HCT116 (cell line): ENCODE measurements at regions not wholly inside any gene's neighbourhood (a gene's known extent, or its start where the extent isn't known, plus 50 kb on each side); places are given as distances from the start of the nearest gene placed in this dataset.

Source experiments
- ATAC-seq: fragments of 200-7000 bp; cut with Tn5 transposase; 2 replicates; pipeline ENCODE4 v1.9.1; 2020; ENCODE audit warnings: mild to moderate bottlenecking, moderate library complexity
- BruUV-seq: library from RNA; stranded (reverse); fragments of 400-500 nt; replicated peaks from 2 replicates; lab custom pipeline; 2021; lab: Mats Ljungman, UMichigan
- CTCF ChIA-PET: fragments of 300-600 bp; sonication (Branson Sonifier 250); formaldehyde crosslinking; loops from one replicate; lab custom pipeline; 2021; ENCODE audit warnings: antibody characterized with exemption; lab: Charles Lee
- POLR2A ChIA-PET: fragments of 300-600, 350-600 bp; sonication (Branson Sonifier 250); formaldehyde crosslinking; loops from one replicate; lab custom pipeline; 2021; ENCODE audit warnings: antibody characterized with exemption; lab: Charles Lee
- RAD21 ChIA-PET, 2 experiments: fragments of 300-600 bp; sonication (Branson Sonifier 250); formaldehyde crosslinking; loops; one replicate each; lab custom pipeline; 2023; ENCODE audit warnings: low total read pairs in 2 of 2; ENCODE audit not compliant: uncharacterized antibody in 2 of 2, unreplicated experiment in 2 of 2, low non-redundant PET in 1 of 2; lab: Charles Lee
- DNase-seq: peaks from one replicate; pipeline ENCODE4 v3.0.0-alpha.2; 2010; ENCODE audit warnings: low read depth, low spot score
- H2AFZ ChIP-seq: fragments of 200-600 bp; shearing (Covaris generic), sonication (generic); 2 replicates; pipeline ENCODE4 v1.6.1; 2017; ENCODE audit warnings: low read depth, mixed run types, mixed read lengths, antibody characterized with exemption, low read length; ENCODE audit not compliant: poor library complexity, severe bottlenecking
- H3K27ac ChIP-seq: 2 replicates; pipeline ENCODE4 v1.5.1; 2012; ENCODE audit warnings: low read depth, low read length
- H3K27me3 ChIP-seq: fragments of 200-600 bp; sonication (generic); 2 replicates; pipeline ENCODE4 v1.6.1; 2016; ENCODE audit warnings: mixed run types, low read length, mixed read lengths; ENCODE audit not compliant: insufficient read depth
- H3K36me3 ChIP-seq, 2 experiments: fragments of 200-500 bp in 1 of 2; fragments of 200-600 bp in 1 of 2; sonication (Bioruptor generic) in 1 of 2; sonication (generic) in 1 of 2; 2 replicates each; pipeline versions ENCODE4 v1.5.1 to v1.6.1; 2014 to 2016; ENCODE audit warnings: low read length in 2 of 2, inconsistent platforms in 1 of 2, mixed read lengths in 1 of 2, mixed run types in 1 of 2; ENCODE audit not compliant: insufficient read depth in 2 of 2, control insufficient read depth in 1 of 2
- H3K4me1 ChIP-seq, 2 experiments: fragments of 200-600 bp in 1 of 2; sonication (generic) in 1 of 2; 2 replicates each; pipeline versions ENCODE4 v1.5.1 to v1.6.1; 2012 to 2017; ENCODE audit warnings: low read length in 2 of 2, inconsistent platforms in 1 of 2, mild to moderate bottlenecking in 1 of 2, mixed read lengths in 1 of 2, mixed run types in 1 of 2, moderate library complexity in 1 of 2; ENCODE audit not compliant: insufficient read depth in 2 of 2, control insufficient read depth in 1 of 2
- H3K4me2 ChIP-seq: fragments of 200-600 bp; sonication (generic); 2 replicates; pipeline ENCODE4 v1.6.1; 2017; ENCODE audit warnings: mixed run types, low read length, mixed read lengths
- H3K4me3 ChIP-seq, 2 experiments: fragments of 200-600 bp in 1 of 2; sonication (generic) in 1 of 2; replicated peaks in 1 of 2; 2 replicates each; pipeline ENCODE4 v1.5.1; 2011 to 2016; ENCODE audit warnings: low read length in 2 of 2, control low read depth in 1 of 2, low read depth in 1 of 2, mild to moderate bottlenecking in 1 of 2, mixed read lengths in 1 of 2, mixed run types in 1 of 2
- H3K79me2 ChIP-seq: fragments of 200-600 bp; sonication (generic); 2 replicates; pipeline ENCODE4 v1.6.1; 2017; ENCODE audit warnings: mild to moderate bottlenecking, mixed run types, low read length, moderate library complexity, mixed read lengths; ENCODE audit not compliant: insufficient read depth
- H3K9ac ChIP-seq: fragments of 200-600 bp; sonication (generic); 2 replicates; pipeline ENCODE4 v1.6.1; 2016; ENCODE audit warnings: low read length, mixed read lengths
- H3K9me2 ChIP-seq: fragments of 200-600 bp; sonication (generic), shearing (Covaris generic); 2 replicates; pipeline ENCODE4 v1.6.1; 2017; ENCODE audit warnings: mixed run types, mild to moderate bottlenecking, moderate library complexity; ENCODE audit not compliant: insufficient read depth
- H3K9me3 ChIP-seq, 2 experiments: fragments of 200-500 bp in 1 of 2; fragments of 200-600 bp in 1 of 2; sonication (Bioruptor generic) in 1 of 2; sonication (generic) in 1 of 2; 2 replicates each; pipeline ENCODE4 v1.6.1; 2014 to 2017; ENCODE audit warnings: low read length in 2 of 2, mixed read lengths in 2 of 2, inconsistent platforms in 1 of 2, low read depth in 1 of 2, mild to moderate bottlenecking in 1 of 2, mixed run types in 1 of 2, moderate library complexity in 1 of 2; ENCODE audit not compliant: control insufficient read depth in 1 of 2, insufficient read depth in 1 of 2
- H4K20me1 ChIP-seq: fragments of 200-600 bp; sonication (generic), shearing (Covaris generic); 2 replicates; pipeline ENCODE4 v1.6.1; 2017; ENCODE audit warnings: mixed run types, mild to moderate bottlenecking, moderate library complexity; ENCODE audit not compliant: insufficient read depth
- ATF3 ChIP-seq: IDR thresholded peaks from 2 replicates; pipeline ENCODE4 v1.6.1; 2012
- CEBPB ChIP-seq: IDR thresholded peaks from 2 replicates; pipeline ENCODE4 v1.6.1; 2012; ENCODE audit warnings: low read depth
- CTCF ChIP-seq, 3 experiments: fragments of 200-600 bp in 1 of 3; sonication (generic) in 1 of 3; IDR thresholded peaks in 2 of 3; conservative IDR thresholded peaks in 1 of 3; 2 replicates each; pipeline ENCODE4 v1.5.1; 2012 to 2017; ENCODE audit warnings: low read depth in 2 of 3, low read length in 2 of 3, antibody characterized with exemption in 1 of 3, borderline replicate concordance in 1 of 3, control low read depth in 1 of 3, mild to moderate bottlenecking in 1 of 3, mixed read lengths in 1 of 3, mixed run types in 1 of 3, moderate library complexity in 1 of 3; ENCODE audit not compliant: insufficient read depth in 1 of 3
- EGR1 ChIP-seq: IDR thresholded peaks from 2 replicates; pipeline ENCODE4 v1.6.1; 2012; ENCODE audit warnings: low read depth
- ELF1 ChIP-seq: IDR thresholded peaks from 2 replicates; pipeline ENCODE4 v1.6.1; 2012; ENCODE audit warnings: low read depth, borderline replicate concordance
- EZH2 ChIP-seq: fragments of 200-600 bp; sonication (generic); IDR thresholded peaks from 2 replicates; pipeline ENCODE4 v1.6.1; 2017; ENCODE audit warnings: antibody characterized with exemption, mixed run types
- FOSL1 ChIP-seq: IDR thresholded peaks from 2 replicates; pipeline ENCODE4 v1.6.1; 2012; ENCODE audit warnings: low read depth
- JUND ChIP-seq: IDR thresholded peaks from 2 replicates; pipeline ENCODE4 v1.6.1; 2012
- POLR2A ChIP-seq: IDR thresholded peaks from 2 replicates; pipeline ENCODE4 v1.7.0; 2011; ENCODE audit warnings: borderline replicate concordance; ENCODE audit not compliant: insufficient read depth, insufficient read length; ENCODE audit errors: extremely low read depth
- POLR2AphosphoS5 ChIP-seq: IDR thresholded peaks from 2 replicates; pipeline ENCODE4 v1.6.1; 2011; ENCODE audit warnings: mild to moderate bottlenecking, low read depth, low read length, moderate library complexity
- RAD21 ChIP-seq: IDR thresholded peaks from 2 replicates; pipeline ENCODE4 v1.6.1; 2012; ENCODE audit warnings: low read depth, mild to moderate bottlenecking
- SIN3A ChIP-seq: IDR thresholded peaks from 2 replicates; pipeline ENCODE4 v1.6.1; 2012; ENCODE audit warnings: low read depth
- SP1 ChIP-seq: IDR thresholded peaks from 2 replicates; pipeline ENCODE4 v1.6.1; 2012; ENCODE audit warnings: low read depth
- SRF ChIP-seq: IDR thresholded peaks from 2 replicates; pipeline ENCODE4 v1.6.1; 2012; ENCODE audit warnings: low read depth
- TCF7L2 ChIP-seq: IDR thresholded peaks from 2 replicates; pipeline ENCODE4 v1.7.0; 2011; ENCODE audit warnings: borderline replicate concordance, inconsistent platforms; ENCODE audit not compliant: insufficient read depth, insufficient read length; ENCODE audit errors: extremely low read depth
- YY1 ChIP-seq: IDR thresholded peaks from 2 replicates; pipeline ENCODE4 v1.6.1; 2011; ENCODE audit warnings: low read length, low read depth, moderate library complexity, mild to moderate bottlenecking; ENCODE audit not compliant: insufficient replicate concordance; ENCODE audit errors: extremely low read depth
- ZFX ChIP-seq: fragments of 450-650 bp; IDR thresholded peaks from 2 replicates; pipeline ENCODE4 v1.6.1; 2017
- ZNF274 ChIP-seq: fragments of 200-500 bp; sonication (Bioruptor generic); IDR thresholded peaks from 2 replicates; pipeline ENCODE4 v1.6.1; 2014; ENCODE audit warnings: mild to moderate bottlenecking, low read depth, low read length, inconsistent platforms
- intact Hi-C: fragments of 100-400 bp; cut with micrococcal nuclease; formaldehyde crosslinking; loops from 2 replicates; pipeline ENCODE4 v1.10.0; 2022
- TF ChIP-seq, protein P1 (sequence below): IDR thresholded peaks from 2 replicates; pipeline ENCODE4 v1.6.1; 2012; ENCODE audit warnings: low read depth

- H3K27ac ChIP-seq = no peak overlapping the region
- H3K36me3 ChIP-seq = no peaks in the 10 kb centered on the region
- TF ChIP-seq ELF1 = no peak
- no peak for TF ChIP-seq SP1
- TF ChIP-seq CEBPB = no peak
- no peak for TF ChIP-seq JUND
- TF ChIP-seq CTCF (IDR thresholded peaks at IDR 0.05 in 2 of 3, conservative IDR thresholded peaks at IDR 0.05 in 1 of 3; ENCODE audit: borderline replicate concordance in 1 of 3, insufficient read depth in 1 of 3, low read depth in 2 of 3, low read length in 2 of 3) = no peak
- TF ChIP-seq ATF3 = no peak
- TF ChIP-seq EGR1 = no peak
- no peak for TF ChIP-seq SIN3A
- TF ChIP-seq ZFX = no peak
- no peak for TF ChIP-seq EZH2
- no peak for TF ChIP-seq POLR2AphosphoS5
- TF ChIP-seq ZNF274 = no peak
- TF ChIP-seq YY1 = no peak
- TF ChIP-seq, protein P1, sequence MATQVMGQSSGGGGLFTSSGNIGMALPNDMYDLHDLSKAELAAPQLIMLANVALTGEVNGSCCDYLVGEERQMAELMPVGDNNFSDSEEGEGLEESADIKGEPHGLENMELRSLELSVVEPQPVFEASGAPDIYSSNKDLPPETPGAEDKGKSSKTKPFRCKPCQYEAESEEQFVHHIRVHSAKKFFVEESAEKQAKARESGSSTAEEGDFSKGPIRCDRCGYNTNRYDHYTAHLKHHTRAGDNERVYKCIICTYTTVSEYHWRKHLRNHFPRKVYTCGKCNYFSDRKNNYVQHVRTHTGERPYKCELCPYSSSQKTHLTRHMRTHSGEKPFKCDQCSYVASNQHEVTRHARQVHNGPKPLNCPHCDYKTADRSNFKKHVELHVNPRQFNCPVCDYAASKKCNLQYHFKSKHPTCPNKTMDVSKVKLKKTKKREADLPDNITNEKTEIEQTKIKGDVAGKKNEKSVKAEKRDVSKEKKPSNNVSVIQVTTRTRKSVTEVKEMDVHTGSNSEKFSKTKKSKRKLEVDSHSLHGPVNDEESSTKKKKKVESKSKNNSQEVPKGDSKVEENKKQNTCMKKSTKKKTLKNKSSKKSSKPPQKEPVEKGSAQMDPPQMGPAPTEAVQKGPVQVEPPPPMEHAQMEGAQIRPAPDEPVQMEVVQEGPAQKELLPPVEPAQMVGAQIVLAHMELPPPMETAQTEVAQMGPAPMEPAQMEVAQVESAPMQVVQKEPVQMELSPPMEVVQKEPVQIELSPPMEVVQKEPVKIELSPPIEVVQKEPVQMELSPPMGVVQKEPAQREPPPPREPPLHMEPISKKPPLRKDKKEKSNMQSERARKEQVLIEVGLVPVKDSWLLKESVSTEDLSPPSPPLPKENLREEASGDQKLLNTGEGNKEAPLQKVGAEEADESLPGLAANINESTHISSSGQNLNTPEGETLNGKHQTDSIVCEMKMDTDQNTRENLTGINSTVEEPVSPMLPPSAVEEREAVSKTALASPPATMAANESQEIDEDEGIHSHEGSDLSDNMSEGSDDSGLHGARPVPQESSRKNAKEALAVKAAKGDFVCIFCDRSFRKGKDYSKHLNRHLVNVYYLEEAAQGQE = no peak
- TF ChIP-seq SRF = no peak
- TF ChIP-seq RAD21 = no peak
- no peak for TF ChIP-seq TCF7L2
- TF ChIP-seq FOSL1 = no peak
- no peak for TF ChIP-seq POLR2A
- DNase-seq = no peak
- no TSS peak for BruUV-seq
- H4K20me1 ChIP-seq = no peaks in the 10 kb centered on the region
- H3K9me2 ChIP-seq = no peaks in the 10 kb centered on the region
- 0 out of 4 replicates have a peak, but pooled peaks cover 0 to 2% of the 10 kb centered on the region in 2 experiments for H3K4me1 ChIP-seq
- no peak overlapping the region for H3K4me2 ChIP-seq
- ChIA-PET CTCF (no interaction called here), POLR2A (no interaction called here), RAD21 (no interaction called here)
- H3K9me3 ChIP-seq = no peaks in the 10 kb centered on the region
- no peaks in the 10 kb centered on the region for H3K79me2 ChIP-seq
- H2AFZ ChIP-seq = no peak overlapping the region
- no peak overlapping the region for H3K9ac ChIP-seq
- intact Hi-C loops = no loop called here
- H3K4me3 ChIP-seq = no peak overlapping the region
- H3K27me3 ChIP-seq = no peaks in the 10 kb centered on the region
- no peak for ATAC-seq
These were observed 210.2 kb upstream of the NR5A2 start for GRCh38 chr1:199817266-199817665.
